HEK293 (cell line): ENCODE measurements at regions not wholly inside any gene's neighbourhood (a gene's known extent, or its start where the extent isn't known, plus 50 kb on each side); places are given as distances from the start of the nearest gene placed in this dataset.

Experiments
- CTCF ChIA-PET: fragments of 350-600 bp; formaldehyde crosslinking; extraction: SDS; loops from one replicate; lab custom pipeline; 2021; ENCODE audit warnings: antibody characterized with exemption; lab: Yijun Ruan, JAX
- POLR2A ChIA-PET: fragments of 300-600 bp; formaldehyde crosslinking; extraction: SDS; loops from one replicate; lab custom pipeline; 2020; ENCODE audit warnings: antibody characterized with exemption, inconsistent platforms; lab: Yijun Ruan, JAX
- H3K27ac ChIP-seq: fragments of 200-500 bp; sonication (Bioruptor generic); 2 replicates; pipeline ENCODE4 v1.5.1; 2014; ENCODE audit warnings: low read depth, low read length, control low read depth, inconsistent platforms; ENCODE audit errors: extremely low read depth
- H3K36me3 ChIP-seq, 2 experiments: fragments of 200-500 bp in 1 of 2; sonication (Bioruptor generic) in 1 of 2; 1 replicate in 1 of 2; 2 replicates in 1 of 2; pipeline ENCODE4 v1.5.1; 2014 to 2017; ENCODE audit warnings: inconsistent platforms in 2 of 2, low read length in 2 of 2; ENCODE audit not compliant: control insufficient read depth in 2 of 2, insufficient read depth in 1 of 2
- H3K4me1 ChIP-seq: fragments of 200-500 bp; sonication (Bioruptor generic); 2 replicates; pipeline ENCODE4 v1.5.1; 2014; ENCODE audit warnings: mild to moderate bottlenecking, low read length, inconsistent platforms; ENCODE audit not compliant: control insufficient read depth, insufficient read depth
- H3K4me3 ChIP-seq: 2 replicates; pipeline ENCODE4 v1.5.1; 2011; ENCODE audit warnings: low read depth, mild to moderate bottlenecking, control low read depth, low read length, moderate library complexity
- H3K9me3 ChIP-seq: fragments of 200-500 bp; sonication (Bioruptor generic); 2 replicates; pipeline ENCODE4 v1.5.1; 2014; ENCODE audit warnings: low read depth, low read length, inconsistent platforms; ENCODE audit not compliant: control insufficient read depth, insufficient read depth
- BCL11A ChIP-seq: fragments of 450-650 bp; formaldehyde crosslinking; IDR thresholded peaks from 2 replicates; pipeline ENCODE4 v1.5.1; 2016; ENCODE audit warnings: low read depth, missing biosample characterization, missing genetic modification characterization
- HOXD13 ChIP-seq: sonication (generic); formaldehyde crosslinking; IDR thresholded peaks from 2 replicates; pipeline ENCODE4 v1.8.0; 2022; ENCODE audit warnings: missing genetic modification reagents, borderline replicate concordance
- YY2 ChIP-seq: fragments of 450-650 bp; formaldehyde crosslinking; IDR thresholded peaks from 2 replicates; pipeline ENCODE4 v1.5.1; 2016; ENCODE audit warnings: missing biosample characterization, missing genetic modification characterization
- ZBTB49 ChIP-seq: fragments of 450-650 bp; formaldehyde crosslinking; IDR thresholded peaks from 2 replicates; pipeline ENCODE4 v1.5.1; 2016; ENCODE audit warnings: missing biosample characterization, missing genetic modification characterization, low read depth
- ZFP41 ChIP-seq: fragments of 450-650 bp; formaldehyde crosslinking; IDR thresholded peaks from 2 replicates; pipeline ENCODE4 v1.5.1; 2016; ENCODE audit warnings: missing biosample characterization, missing genetic modification characterization, borderline replicate concordance
- ZNF140 ChIP-seq: fragments of 450-650 bp; formaldehyde crosslinking; IDR thresholded peaks from 2 replicates; pipeline ENCODE4 v1.5.1; 2016; ENCODE audit warnings: missing biosample characterization, missing genetic modification characterization
- ZNF223 ChIP-seq: fragments of 450-650 bp; formaldehyde crosslinking; IDR thresholded peaks from 2 replicates; pipeline ENCODE4 v1.5.1; 2016; ENCODE audit warnings: missing biosample characterization, missing genetic modification characterization
- ZNF274 ChIP-seq, 2 experiments: fragments of 200-500 bp in 1 of 2; fragments of 450-650 bp in 1 of 2; sonication (Bioruptor generic) in 1 of 2; formaldehyde crosslinking in 1 of 2; IDR thresholded peaks; 2 replicates each; pipeline versions ENCODE4 v1.5.1 to v1.6.1; 2014 to 2016; ENCODE audit warnings: borderline replicate concordance in 1 of 2, inconsistent platforms in 1 of 2, low read length in 1 of 2, missing biosample characterization in 1 of 2, missing genetic modification characterization in 1 of 2
- ZNF341 ChIP-seq: fragments of 450-650 bp; formaldehyde crosslinking; IDR thresholded peaks from 2 replicates; pipeline ENCODE4; 2016; ENCODE audit warnings: low read depth, missing biosample characterization, missing genetic modification characterization
- ZNF37A ChIP-seq: fragments of 450-650 bp; IDR thresholded peaks from 2 replicates; pipeline ENCODE4 v1.5.1; 2018; ENCODE audit warnings: missing biosample characterization, missing genetic modification characterization
- ZNF48 ChIP-seq: fragments of 450-650 bp; formaldehyde crosslinking; IDR thresholded peaks from 2 replicates; pipeline ENCODE4 v1.5.1; 2016; ENCODE audit warnings: missing biosample characterization, missing genetic modification characterization
- ZNF548 ChIP-seq: fragments of 450-650 bp; formaldehyde crosslinking; IDR thresholded peaks from 2 replicates; pipeline ENCODE4 v1.5.1; 2016; ENCODE audit warnings: missing biosample characterization, missing genetic modification characterization
- TF ChIP-seq, protein P1 (sequence below): fragments of 450-650 bp; formaldehyde crosslinking; IDR thresholded peaks from 2 replicates; pipeline ENCODE4 v1.5.1; 2016; ENCODE audit warnings: missing biosample characterization, missing genetic modification characterization
- TF ChIP-seq, protein P2 (sequence below): fragments of 450-650 bp; formaldehyde crosslinking; IDR thresholded peaks from 2 replicates; pipeline ENCODE4 v1.5.1; 2017; ENCODE audit warnings: missing biosample characterization, missing genetic modification characterization
- TF ChIP-seq, protein P3 (sequence below): fragments of 450-650 bp; formaldehyde crosslinking; IDR thresholded peaks from 2 replicates; pipeline ENCODE4 v1.5.1; 2016; ENCODE audit warnings: missing biosample characterization, missing genetic modification characterization

DNA sequence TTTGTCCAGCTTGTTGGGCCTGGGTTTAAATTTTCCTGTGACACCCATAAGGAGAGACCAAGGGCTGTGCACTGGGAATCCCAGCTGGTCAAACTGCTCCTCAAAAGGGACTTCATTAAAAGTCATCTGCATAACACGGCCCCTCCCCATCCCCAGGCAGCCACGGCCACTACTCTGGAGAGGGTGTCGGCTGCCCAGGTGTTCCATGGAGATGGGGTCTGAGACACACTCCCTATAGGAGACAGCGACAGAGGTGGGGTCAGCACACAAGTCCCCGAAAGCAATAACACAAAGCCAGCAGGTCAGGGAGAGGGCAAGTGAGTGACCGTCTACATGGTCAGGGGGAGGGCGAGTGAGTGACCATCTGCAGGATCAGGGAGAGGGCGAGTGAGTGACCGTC is 75.6 kb upstream of the BCL11B start:
- Histone ChIP-seq H3K36me3 (no peaks in the 10 kb centered on the region), H3K27ac (no peak overlapping the region), H3K4me1 (no peaks in the 10 kb centered on the region), H3K9me3 (no peaks in the 10 kb centered on the region), H3K4me3 (no peak overlapping the region)
- 0 out of 2 replicates have a peak, but pooled peaks have one; percentile 43 for TF ChIP-seq BCL11A (tag by site-specific recombination)
- TF ChIP-seq YY2 (tag by site-specific recombination), result no peak
- ChIA-PET POLR2A (no interaction called here), CTCF (no interaction called here)

- Histone ChIP-seq H3K36me3 (no peaks in the 10 kb centered on the region), H3K9me3 (no peaks in the 10 kb centered on the region), H3K4me1 (no peaks in the 10 kb centered on the region), H3K27ac (no peak overlapping the region), H3K4me3 (no peak overlapping the region)
- ChIA-PET CTCF (interaction anchor here (0.7 to 1.2 kb wide), 2 partner anchors 27 to 47 kb away, joined by 3 to 4 read pairs; no protein-coding TSS in a partner anchor), POLR2A (no interaction called here)
- no peak for TF ChIP-seq ZNF548 (tag by site-specific recombination)
- TF ChIP-seq, protein P1, sequence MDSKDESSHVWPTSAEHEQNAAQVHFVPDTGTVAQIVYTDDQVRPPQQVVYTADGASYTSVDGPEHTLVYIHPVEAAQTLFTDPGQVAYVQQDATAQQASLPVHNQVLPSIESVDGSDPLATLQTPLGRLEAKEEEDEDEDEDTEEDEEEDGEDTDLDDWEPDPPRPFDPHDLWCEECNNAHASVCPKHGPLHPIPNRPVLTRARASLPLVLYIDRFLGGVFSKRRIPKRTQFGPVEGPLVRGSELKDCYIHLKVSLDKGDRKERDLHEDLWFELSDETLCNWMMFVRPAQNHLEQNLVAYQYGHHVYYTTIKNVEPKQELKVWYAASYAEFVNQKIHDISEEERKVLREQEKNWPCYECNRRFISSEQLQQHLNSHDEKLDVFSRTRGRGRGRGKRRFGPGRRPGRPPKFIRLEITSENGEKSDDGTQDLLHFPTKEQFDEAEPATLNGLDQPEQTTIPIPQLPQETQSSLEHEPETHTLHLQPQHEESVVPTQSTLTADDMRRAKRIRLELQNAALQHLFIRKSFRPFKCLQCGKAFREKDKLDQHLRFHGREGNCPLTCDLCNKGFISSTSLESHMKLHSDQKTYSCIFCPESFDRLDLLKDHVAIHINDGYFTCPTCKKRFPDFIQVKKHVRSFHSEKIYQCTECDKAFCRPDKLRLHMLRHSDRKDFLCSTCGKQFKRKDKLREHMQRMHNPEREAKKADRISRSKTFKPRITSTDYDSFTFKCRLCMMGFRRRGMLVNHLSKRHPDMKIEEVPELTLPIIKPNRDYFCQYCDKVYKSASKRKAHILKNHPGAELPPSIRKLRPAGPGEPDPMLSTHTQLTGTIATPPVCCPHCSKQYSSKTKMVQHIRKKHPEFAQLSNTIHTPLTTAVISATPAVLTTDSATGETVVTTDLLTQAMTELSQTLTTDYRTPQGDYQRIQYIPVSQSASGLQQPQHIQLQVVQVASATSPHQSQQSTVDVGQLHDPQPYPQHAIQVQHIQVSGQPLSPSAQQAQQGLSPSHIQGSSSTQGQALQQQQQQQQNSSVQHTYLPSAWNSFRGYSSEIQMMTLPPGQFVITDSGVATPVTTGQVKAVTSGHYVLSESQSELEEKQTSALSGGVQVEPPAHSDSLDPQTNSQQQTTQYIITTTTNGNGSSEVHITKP, result 0 out of 2 replicates have a peak, but pooled peaks have one; percentile 16
These were observed 74.6 kb upstream of the BCL11B start for GRCh38 chr14:99346470-99347080.

DNA sequence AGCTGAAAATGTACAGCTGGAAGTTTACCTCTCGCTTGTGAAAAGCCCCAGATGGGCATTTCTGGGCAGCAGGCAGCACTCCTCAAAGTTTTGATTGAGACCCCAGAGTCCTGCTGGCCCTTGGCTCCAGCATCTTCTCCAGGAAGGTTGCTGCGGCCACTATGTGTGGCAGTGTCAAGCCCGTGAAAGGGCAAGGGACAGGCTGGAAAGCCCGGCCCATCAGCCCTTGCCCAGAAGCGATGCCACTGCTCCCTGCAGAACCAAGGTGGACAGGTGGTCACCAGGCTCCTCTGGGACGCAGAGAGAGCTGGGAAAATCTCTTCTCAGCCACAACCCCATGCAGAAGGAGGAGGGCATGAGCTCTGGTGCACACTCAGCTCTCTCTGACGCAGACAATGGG is 73.5 kb upstream of the BCL11B start:
- Histone ChIP-seq H3K4me3 (no peak overlapping the region), H3K9me3 (no peaks in the 10 kb centered on the region), H3K36me3 (no peaks in the 10 kb centered on the region), H3K4me1 (no peaks in the 10 kb centered on the region), H3K27ac (no peak overlapping the region)
- ChIA-PET POLR2A (interaction anchor here (0.6 kb wide), 1 partner anchor 46 kb away, joined by 9 read pairs; no protein-coding TSS in a partner anchor), CTCF (interaction anchor here (0.6 kb wide), 1 partner anchor 66 kb away, joined by 3 read pairs; no protein-coding TSS in a partner anchor)
- no peak for TF ChIP-seq ZNF274 (IDR thresholded peaks at IDR 0.05; ENCODE audit: low read length)
- no peak for TF ChIP-seq ZNF274 (tag by site-specific recombination; IDR thresholded peaks at IDR 0.05; ENCODE audit: borderline replicate concordance)
- no peak for TF ChIP-seq ZNF48 (tag by site-specific recombination)
- TF ChIP-seq ZNF140, result no peak
- no peak for TF ChIP-seq HOXD13 (CRISPR knock-in tag)
- no peak for TF ChIP-seq ZNF341 (tag by site-specific recombination)
- TF ChIP-seq ZNF37A, result no peak
- TF ChIP-seq, protein P2, sequence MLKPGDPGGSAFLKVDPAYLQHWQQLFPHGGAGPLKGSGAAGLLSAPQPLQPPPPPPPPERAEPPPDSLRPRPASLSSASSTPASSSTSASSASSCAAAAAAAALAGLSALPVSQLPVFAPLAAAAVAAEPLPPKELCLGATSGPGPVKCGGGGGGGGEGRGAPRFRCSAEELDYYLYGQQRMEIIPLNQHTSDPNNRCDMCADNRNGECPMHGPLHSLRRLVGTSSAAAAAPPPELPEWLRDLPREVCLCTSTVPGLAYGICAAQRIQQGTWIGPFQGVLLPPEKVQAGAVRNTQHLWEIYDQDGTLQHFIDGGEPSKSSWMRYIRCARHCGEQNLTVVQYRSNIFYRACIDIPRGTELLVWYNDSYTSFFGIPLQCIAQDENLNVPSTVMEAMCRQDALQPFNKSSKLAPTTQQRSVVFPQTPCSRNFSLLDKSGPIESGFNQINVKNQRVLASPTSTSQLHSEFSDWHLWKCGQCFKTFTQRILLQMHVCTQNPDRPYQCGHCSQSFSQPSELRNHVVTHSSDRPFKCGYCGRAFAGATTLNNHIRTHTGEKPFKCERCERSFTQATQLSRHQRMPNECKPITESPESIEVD, result no peak
- TF ChIP-seq ZFP41 (tag by site-specific recombination), result no peak
- TF ChIP-seq, protein P3, sequence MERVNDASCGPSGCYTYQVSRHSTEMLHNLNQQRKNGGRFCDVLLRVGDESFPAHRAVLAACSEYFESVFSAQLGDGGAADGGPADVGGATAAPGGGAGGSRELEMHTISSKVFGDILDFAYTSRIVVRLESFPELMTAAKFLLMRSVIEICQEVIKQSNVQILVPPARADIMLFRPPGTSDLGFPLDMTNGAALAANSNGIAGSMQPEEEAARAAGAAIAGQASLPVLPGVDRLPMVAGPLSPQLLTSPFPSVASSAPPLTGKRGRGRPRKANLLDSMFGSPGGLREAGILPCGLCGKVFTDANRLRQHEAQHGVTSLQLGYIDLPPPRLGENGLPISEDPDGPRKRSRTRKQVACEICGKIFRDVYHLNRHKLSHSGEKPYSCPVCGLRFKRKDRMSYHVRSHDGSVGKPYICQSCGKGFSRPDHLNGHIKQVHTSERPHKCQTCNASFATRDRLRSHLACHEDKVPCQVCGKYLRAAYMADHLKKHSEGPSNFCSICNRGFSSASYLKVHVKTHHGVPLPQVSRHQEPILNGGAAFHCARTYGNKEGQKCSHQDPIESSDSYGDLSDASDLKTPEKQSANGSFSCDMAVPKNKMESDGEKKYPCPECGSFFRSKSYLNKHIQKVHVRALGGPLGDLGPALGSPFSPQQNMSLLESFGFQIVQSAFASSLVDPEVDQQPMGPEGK (tag by site-specific recombination), result no peak
- no peak for TF ChIP-seq ZBTB49 (tag by site-specific recombination)
- no peak for TF ChIP-seq ZNF223 (tag by site-specific recombination)
